PC-3 (cell line): ENCODE measurements at regions not wholly inside any gene's neighbourhood (a gene's known extent, or its start where the extent isn't known, plus 50 kb on each side); places are given as distances from the start of the nearest gene placed in this dataset.

Experiments used
- EZH2phosphoT487 ChIP-seq: fragments of 300-600 bp; sonication (generic); IDR thresholded peaks from 2 replicates; pipeline ENCODE4 v1.6.1; 2018; ENCODE audit warnings: mild to moderate bottlenecking, antibody characterized with exemption, low read length, borderline replicate concordance
- TF ChIP-seq, protein P1 (sequence below): fragments of 300-600 bp; sonication (generic); conservative IDR thresholded peaks from 2 replicates; pipeline ENCODE4 v1.5.1; 2017; ENCODE audit warnings: antibody characterized with exemption, low read depth, mild to moderate bottlenecking, low read length

DNA sequence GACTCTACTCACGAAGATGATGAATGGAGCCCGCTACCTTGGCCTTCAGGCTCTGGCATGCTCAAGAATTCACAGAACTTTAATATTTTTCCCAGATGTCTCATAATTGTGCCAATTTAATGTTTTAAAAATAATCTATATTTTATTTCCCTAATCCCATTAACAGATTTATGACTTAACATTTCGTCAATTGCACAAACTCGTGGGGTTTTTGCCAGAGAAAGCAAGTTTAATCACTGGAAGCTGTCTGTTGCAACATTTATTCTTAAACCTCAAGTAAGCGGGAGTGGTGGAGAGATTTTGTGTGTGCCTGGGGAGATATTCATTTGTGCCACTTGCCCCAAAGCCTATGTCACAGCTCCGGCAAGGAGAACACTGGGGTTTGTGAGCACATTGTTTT is 117.9 kb downstream of the TEX36 start:
- TF ChIP-seq, protein P1, sequence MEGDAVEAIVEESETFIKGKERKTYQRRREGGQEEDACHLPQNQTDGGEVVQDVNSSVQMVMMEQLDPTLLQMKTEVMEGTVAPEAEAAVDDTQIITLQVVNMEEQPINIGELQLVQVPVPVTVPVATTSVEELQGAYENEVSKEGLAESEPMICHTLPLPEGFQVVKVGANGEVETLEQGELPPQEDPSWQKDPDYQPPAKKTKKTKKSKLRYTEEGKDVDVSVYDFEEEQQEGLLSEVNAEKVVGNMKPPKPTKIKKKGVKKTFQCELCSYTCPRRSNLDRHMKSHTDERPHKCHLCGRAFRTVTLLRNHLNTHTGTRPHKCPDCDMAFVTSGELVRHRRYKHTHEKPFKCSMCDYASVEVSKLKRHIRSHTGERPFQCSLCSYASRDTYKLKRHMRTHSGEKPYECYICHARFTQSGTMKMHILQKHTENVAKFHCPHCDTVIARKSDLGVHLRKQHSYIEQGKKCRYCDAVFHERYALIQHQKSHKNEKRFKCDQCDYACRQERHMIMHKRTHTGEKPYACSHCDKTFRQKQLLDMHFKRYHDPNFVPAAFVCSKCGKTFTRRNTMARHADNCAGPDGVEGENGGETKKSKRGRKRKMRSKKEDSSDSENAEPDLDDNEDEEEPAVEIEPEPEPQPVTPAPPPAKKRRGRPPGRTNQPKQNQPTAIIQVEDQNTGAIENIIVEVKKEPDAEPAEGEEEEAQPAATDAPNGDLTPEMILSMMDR, result no peak
- no peak for TF ChIP-seq EZH2phosphoT487
